Ureter (tissue), 1 donor: ENCODE measurements at regions not wholly inside any gene's neighbourhood (a gene's known extent, or its start where the extent isn't known, plus 50 kb on each side); places are given as distances from the start of the nearest gene placed in this dataset.
"Not testable (repeated sequence)": the region's sequence is repeated elsewhere in the genome, so short reads cannot be mapped to it uniquely, and the experiment has no call there.

Source experiments
- DNase-seq: peaks from one replicate; pipeline ENCODE4 v3.0.0-alpha.2; 2020; ENCODE audit warnings: low spot score
- donor health status: DM: yes; HTN: yes; CAD: no.

GRCh38 chr13:90321281-90321931 is 1026.1 kb upstream of the MIR17HG start:
- DNase-seq, result no peak

- DNase-seq, result no peak
Measured at GRCh38 chr13:90329641-90330040, 1017.8 kb upstream of the MIR17HG start.

GRCh38 chr13:90331974-90332373 is 1015.5 kb upstream of the MIR17HG start:
- no peak for DNase-seq

GRCh38 chr13:90336507-90336906 is 1011.0 kb upstream of the MIR17HG start:
- DNase-seq, result no peak

- not testable (repeated sequence) for DNase-seq
Measured at GRCh38 chr13:90341348-90341747, 1006.1 kb upstream of the MIR17HG start.

- DNase-seq, result not testable (repeated sequence)
Measured at GRCh38 chr13:90348477-90349136, 998.9 kb upstream of the MIR17HG start.

GRCh38 chr13:90352763-90353162 is 994.7 kb upstream of the MIR17HG start:
- no peak for DNase-seq

GRCh38 chr13:90355162-90355751 is 992.2 kb upstream of the MIR17HG start:
- no peak for DNase-seq

- DNase-seq, result no peak
Measured at GRCh38 chr13:90360785-90361184, 986.7 kb upstream of the MIR17HG start.

GRCh38 chr13:90362707-90363106 is 984.8 kb upstream of the MIR17HG start:
- no peak for DNase-seq

- no peak for DNase-seq
Measured at GRCh38 chr13:90365130-90365529, 982.4 kb upstream of the MIR17HG start.

- DNase-seq, result no peak
Measured at GRCh38 chr13:90374168-90374567, 973.3 kb upstream of the MIR17HG start.

- no peak for DNase-seq
Measured at GRCh38 chr13:90375851-90376250, 971.6 kb upstream of the MIR17HG start.

- no peak for DNase-seq
Measured at GRCh38 chr13:90382425-90382824, 965.1 kb upstream of the MIR17HG start.

GRCh38 chr13:90385781-90386489 is 961.6 kb upstream of the MIR17HG start:
- no peak for DNase-seq

- DNase-seq, result no peak
Measured at GRCh38 chr13:90388887-90389452, 958.5 kb upstream of the MIR17HG start.

- no peak for DNase-seq
Measured at GRCh38 chr13:90389537-90389936, 958.0 kb upstream of the MIR17HG start.

- no peak for DNase-seq
Measured at GRCh38 chr13:90393408-90393807, 954.1 kb upstream of the MIR17HG start.

GRCh38 chr13:90395348-90395747 is 952.1 kb upstream of the MIR17HG start:
- no peak for DNase-seq

GRCh38 chr13:90395846-90396245 is 951.6 kb upstream of the MIR17HG start:
- DNase-seq, result no peak

- no peak for DNase-seq
Measured at GRCh38 chr13:90396266-90396665, 951.2 kb upstream of the MIR17HG start.

- no peak for DNase-seq
Measured at GRCh38 chr13:90397503-90397902, 950.0 kb upstream of the MIR17HG start.
